C4-2B (cell line): ENCODE measurements at regions not wholly inside any gene's neighbourhood (a gene's known extent, or its start where the extent isn't known, plus 50 kb on each side); places are given as distances from the start of the nearest gene placed in this dataset.

ENCODE experiments used
- ZFX ChIP-seq: fragments of 450-650 bp; IDR thresholded peaks from 2 replicates; pipeline ENCODE4 v1.6.1; 2017
- TF ChIP-seq, protein P1 (sequence below): fragments of 450-650 bp; conservative IDR thresholded peaks from 2 replicates; pipeline ENCODE4 v1.5.1; 2017; ENCODE audit warnings: mild to moderate bottlenecking

- TF ChIP-seq, protein P1, sequence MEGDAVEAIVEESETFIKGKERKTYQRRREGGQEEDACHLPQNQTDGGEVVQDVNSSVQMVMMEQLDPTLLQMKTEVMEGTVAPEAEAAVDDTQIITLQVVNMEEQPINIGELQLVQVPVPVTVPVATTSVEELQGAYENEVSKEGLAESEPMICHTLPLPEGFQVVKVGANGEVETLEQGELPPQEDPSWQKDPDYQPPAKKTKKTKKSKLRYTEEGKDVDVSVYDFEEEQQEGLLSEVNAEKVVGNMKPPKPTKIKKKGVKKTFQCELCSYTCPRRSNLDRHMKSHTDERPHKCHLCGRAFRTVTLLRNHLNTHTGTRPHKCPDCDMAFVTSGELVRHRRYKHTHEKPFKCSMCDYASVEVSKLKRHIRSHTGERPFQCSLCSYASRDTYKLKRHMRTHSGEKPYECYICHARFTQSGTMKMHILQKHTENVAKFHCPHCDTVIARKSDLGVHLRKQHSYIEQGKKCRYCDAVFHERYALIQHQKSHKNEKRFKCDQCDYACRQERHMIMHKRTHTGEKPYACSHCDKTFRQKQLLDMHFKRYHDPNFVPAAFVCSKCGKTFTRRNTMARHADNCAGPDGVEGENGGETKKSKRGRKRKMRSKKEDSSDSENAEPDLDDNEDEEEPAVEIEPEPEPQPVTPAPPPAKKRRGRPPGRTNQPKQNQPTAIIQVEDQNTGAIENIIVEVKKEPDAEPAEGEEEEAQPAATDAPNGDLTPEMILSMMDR, result no peak
- no peak for TF ChIP-seq ZFX
Measured at GRCh38 chr6:149147938-149148718, 169.4 kb upstream of the TAB2 start.
